GM18858 (cell line): ENCODE measurements at regions not wholly inside any gene's neighbourhood (a gene's known extent, or its start where the extent isn't known, plus 50 kb on each side); places are given as distances from the start of the nearest gene placed in this dataset.
"Not testable (repeated sequence)": the region's sequence is repeated elsewhere in the genome, so short reads cannot be mapped to it uniquely, and the experiment has no call there.

ENCODE experiments used
- ATAC-seq: cut with Tn5 transposase; IDR thresholded peaks from one replicate; pipeline ENCODE4 v1.9.1; 2021; ENCODE audit not compliant: unreplicated experiment

GRCh38 chr4:112770114-112770513 lies 133.2 kb downstream of the LARP7 start:
- no peak for ATAC-seq

GRCh38 chr4:112775801-112776200 lies 138.9 kb downstream of the LARP7 start:
- no peak for ATAC-seq

DNA sequence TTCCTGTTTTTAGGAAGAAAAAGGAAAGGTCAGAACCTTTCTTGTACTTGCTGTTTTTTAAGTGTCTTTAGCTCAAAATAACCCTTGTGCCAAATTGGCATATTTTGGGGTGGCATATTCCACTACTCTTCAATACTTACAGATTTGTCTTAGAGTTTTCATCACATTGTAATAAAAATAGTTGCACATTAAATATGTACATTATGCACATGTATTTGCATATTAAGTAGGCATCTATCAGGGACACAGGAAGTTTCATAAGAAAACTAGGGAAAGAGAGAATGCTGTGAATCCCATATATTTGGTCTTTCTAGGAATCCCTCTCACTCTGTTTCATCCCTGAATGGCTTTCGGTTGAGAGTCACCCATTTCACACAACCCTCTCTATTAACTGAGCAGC lies 139.6 kb downstream of the LARP7 start:
- ATAC-seq = no peak

DNA sequence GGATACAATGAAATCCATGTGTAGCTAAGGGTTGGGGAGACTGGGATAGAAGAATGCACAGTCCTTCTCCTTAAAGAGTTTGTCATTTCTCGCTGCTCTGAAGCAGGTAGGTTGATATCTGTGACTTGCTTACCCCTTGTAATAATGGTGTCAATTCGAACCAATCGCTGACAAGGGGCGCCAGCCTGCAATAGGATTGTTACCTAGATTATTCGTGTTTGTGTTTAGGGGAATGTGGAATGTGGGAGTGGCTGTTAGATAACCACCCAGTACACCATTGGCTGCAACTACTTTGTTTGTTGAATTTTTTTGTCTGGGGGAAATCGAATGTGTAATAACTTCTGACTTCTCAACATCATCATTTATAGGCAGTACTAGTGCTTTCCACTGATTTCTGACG lies 141.6 kb downstream of the LARP7 start:
- no peak for ATAC-seq

DNA sequence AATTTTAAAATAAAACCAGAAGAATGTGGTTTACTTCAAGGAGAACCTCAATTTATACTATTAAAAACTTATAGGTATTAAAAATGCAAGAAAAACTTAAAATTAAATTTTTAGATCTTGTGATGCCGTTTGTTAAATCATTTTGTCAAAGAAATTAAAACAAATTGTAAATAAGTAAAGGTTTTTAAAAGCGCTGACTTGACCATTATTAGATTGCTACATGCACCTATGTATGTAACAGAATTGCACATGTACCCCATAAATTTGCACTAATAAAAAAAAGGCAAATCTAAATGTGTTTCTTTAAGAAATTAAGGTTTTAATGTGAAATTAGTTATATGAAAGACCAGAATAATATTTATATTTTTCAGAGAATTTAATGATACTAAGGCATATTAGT lies 156.1 kb downstream of the LARP7 start:
- no peak for ATAC-seq

- ATAC-seq = no peak
Measured at GRCh38 chr4:112800001-112800400, 163.1 kb downstream of the LARP7 start.

GRCh38 chr4:112801341-112801740 lies 164.4 kb downstream of the LARP7 start:
- no peak for ATAC-seq

GRCh38 chr4:112802780-112803179 lies 165.8 kb downstream of the LARP7 start:
- no peak for ATAC-seq

DNA sequence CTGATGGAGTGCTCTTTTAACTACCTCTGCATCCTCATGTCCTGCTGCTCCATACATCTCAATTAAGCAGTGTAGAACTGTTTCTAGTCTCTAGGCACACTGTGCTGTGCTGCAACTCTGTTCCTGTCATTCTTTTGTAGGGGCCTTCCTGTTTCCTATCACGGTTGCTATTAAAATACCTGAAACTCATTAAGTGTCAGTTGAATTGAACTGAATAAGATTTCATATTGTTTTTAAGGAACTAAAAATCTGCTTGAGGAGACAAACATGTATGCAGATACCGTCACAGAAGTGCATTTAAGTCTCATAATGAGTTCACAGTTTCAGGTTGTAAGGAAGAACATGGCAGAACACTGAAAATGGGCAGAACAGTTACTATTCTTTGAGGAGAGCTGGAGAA lies 170.1 kb downstream of the LARP7 start:
- ATAC-seq = peak; percentile 87

DNA sequence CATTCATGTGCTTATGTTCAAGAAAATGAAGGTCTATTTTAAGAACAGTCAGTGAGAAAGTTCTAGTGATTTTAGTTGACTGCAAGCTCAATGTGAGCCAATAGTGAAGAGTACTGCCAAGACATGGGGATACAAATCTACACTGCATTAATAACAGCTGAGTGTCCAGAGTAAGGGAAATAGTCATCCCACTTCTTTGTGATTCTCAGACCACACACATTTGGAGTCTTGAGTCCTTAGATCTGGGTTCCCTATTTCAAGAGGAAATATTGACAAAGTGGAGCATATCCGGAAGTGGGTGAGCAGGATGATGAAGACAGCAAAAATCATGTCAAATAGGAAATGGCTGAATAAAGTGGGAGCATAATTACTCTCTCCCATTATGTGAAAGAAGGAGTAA lies 171.1 kb downstream of the LARP7 start:
- ATAC-seq = no peak

- ATAC-seq = peak; percentile 31
Measured at GRCh38 chr4:112813790-112814189, 176.8 kb downstream of the LARP7 start.

GRCh38 chr4:112817933-112818593 lies 181.1 kb downstream of the LARP7 start:
- ATAC-seq = peak; percentile 90

- peak; percentile 17 for ATAC-seq
Measured at GRCh38 chr4:112818594-112818965, 181.6 kb downstream of the LARP7 start.

- no peak for ATAC-seq
Measured at GRCh38 chr4:112819729-112820128, 182.8 kb downstream of the LARP7 start.

GRCh38 chr4:112823156-112823555 lies 186.2 kb downstream of the LARP7 start:
- ATAC-seq = no peak

GRCh38 chr4:112823606-112824005 lies 186.7 kb downstream of the LARP7 start:
- no peak for ATAC-seq

DNA sequence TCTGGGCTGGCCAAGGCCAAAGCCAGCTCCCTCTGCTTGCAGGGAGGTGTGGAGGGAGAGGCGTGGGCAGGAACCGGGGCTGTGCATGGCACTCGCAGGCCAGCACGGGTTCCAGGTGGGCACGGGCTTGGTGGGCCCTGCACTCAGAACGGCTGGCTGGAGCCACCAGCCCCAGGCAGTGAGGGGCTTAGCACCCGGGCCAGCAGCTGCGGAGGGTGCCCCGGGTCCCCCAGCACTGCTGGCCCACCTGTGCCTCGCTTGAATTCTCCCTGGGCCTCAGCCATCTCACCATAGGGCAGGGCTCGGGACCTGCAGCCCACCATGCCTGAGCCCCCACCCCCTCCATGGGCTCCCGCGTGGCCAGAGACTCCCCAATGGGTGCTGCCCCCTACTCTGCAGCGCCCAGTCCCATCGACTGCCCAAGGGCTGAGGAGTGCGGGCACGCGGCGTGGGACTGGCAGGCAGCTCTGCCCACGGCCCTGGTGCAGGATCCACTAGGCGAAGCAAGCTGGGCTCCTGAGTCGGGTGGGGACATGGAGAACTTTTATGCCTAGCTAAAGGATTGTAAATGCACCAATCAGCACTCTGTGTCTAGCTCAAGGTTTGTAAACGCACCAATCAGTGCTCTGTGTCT lies 193.9 kb downstream of the LARP7 start:
- no peak for ATAC-seq

GRCh38 chr4:112832493-112832892 lies 195.6 kb downstream of the LARP7 start:
- no peak for ATAC-seq

- ATAC-seq = no peak
Measured at GRCh38 chr4:112836895-112837294, 200.0 kb downstream of the LARP7 start.

DNA sequence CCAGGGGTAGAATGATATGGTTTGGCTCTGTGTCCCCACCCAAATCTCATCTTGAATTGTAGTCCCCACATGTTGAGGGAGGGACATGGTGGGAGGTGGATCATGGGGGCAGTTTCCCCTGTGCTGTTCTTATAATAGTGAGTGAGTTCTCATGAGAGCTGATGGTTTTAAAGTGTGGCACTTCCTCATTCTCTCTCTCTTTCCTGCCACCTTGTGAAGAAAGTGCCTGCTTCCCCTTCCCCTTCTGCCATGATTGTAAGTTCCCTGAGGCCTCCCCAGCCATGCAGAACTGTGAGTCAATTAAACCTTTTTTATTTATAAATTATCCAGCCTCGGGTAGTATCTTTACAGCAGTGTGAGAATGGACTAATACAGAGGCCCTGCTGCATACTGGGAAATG lies 201.1 kb downstream of the LARP7 start:
- not testable (repeated sequence) for ATAC-seq

GRCh38 chr4:112840061-112840460 lies 203.1 kb downstream of the LARP7 start:
- ATAC-seq = no peak

GRCh38 chr4:112840619-112841018 lies 203.7 kb downstream of the LARP7 start:
- no peak for ATAC-seq

GRCh38 chr4:112842513-112842912 lies 205.6 kb downstream of the LARP7 start:
- ATAC-seq = no peak
